ENCODE measurements at regions not wholly inside any gene's neighbourhood (a gene's known extent, or its start where the extent isn't known, plus 50 kb on each side); places are given as distances from the start of the nearest gene placed in this dataset.

DNA sequence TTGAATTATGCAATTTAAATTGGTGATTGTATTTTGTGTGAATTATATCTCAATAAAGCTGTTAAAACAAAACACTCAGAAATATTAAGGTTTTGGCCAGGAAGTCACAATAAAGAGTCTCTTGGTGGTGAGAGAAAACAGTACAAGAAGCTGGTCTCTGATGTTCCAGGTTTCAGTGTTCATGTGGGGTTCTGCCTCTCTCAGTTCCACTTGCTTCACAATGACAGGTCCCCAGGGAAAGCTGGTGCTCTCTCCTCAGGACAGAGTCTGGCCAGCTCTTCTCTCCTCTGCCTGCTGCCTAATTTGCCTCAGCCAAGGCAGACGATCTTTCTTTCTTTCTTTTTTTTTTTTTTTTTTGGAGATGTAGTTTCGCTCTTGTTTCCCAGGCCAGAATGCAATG, 342.9 kb upstream of the PLXNA2 start:
- TF ChIP-seq BHLHE40 (IDR thresholded peaks at IDR 0.05; ENCODE audit: borderline replicate concordance) (no peak), SUZ12 (IDR thresholded peaks at IDR 0.05) (no peak), LEF1 (IDR thresholded peaks at IDR 0.05; ENCODE audit: borderline replicate concordance) (no peak), FOXM1 (IDR thresholded peaks at IDR 0.05; ENCODE audit: borderline replicate concordance) (no peak), NFRKB (IDR thresholded peaks at IDR 0.05) (no peak), L3MBTL2 (conservative IDR thresholded peaks at IDR 0.05) (no peak), SP1 (IDR thresholded peaks at IDR 0.05) (no peak), CTBP1 (IDR thresholded peaks at IDR 0.05; ENCODE audit: borderline replicate concordance) (no peak), HDGF (IDR thresholded peaks at IDR 0.05; ENCODE audit: borderline replicate concordance) (no peak), ZNF384 (IDR thresholded peaks at IDR 0.05) (no peak), ELF4 (IDR thresholded peaks at IDR 0.05) (no peak)
- TF ChIP-seq, protein P1, sequence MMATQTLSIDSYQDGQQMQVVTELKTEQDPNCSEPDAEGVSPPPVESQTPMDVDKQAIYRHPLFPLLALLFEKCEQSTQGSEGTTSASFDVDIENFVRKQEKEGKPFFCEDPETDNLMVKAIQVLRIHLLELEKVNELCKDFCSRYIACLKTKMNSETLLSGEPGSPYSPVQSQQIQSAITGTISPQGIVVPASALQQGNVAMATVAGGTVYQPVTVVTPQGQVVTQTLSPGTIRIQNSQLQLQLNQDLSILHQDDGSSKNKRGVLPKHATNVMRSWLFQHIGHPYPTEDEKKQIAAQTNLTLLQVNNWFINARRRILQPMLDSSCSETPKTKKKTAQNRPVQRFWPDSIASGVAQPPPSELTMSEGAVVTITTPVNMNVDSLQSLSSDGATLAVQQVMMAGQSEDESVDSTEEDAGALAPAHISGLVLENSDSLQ (IDR thresholded peaks at IDR 0.05), result no peak
